ENCODE measurements at regions not wholly inside any gene's neighbourhood (a gene's known extent, or its start where the extent isn't known, plus 50 kb on each side); places are given as distances from the start of the nearest gene placed in this dataset.

GRCh38 chr12:65681226-65681625 is 143.1 kb upstream of the HMGA2 start:
- DNase-seq (ENCODE audit: low read depth, low spot score): no peak
- TF ChIP-seq CTCF (IDR thresholded peaks at IDR 0.05; ENCODE audit: low read depth, low read length): no peak
- no peak overlapping the region for H3K4me3 ChIP-seq (ENCODE audit: low read depth, low read length)
- in situ Hi-C loops (cut with HindIII; ENCODE audit: low sequenced_read_pairs): no loop called here

- in situ Hi-C loops (cut with HindIII; ENCODE audit: low sequenced_read_pairs): no loop called here
- H3K4me3 ChIP-seq (ENCODE audit: low read depth, low read length): no peak overlapping the region
- no peak for TF ChIP-seq CTCF (IDR thresholded peaks at IDR 0.05; ENCODE audit: low read depth, low read length)
- no peak for DNase-seq (ENCODE audit: low read depth, low spot score)
Observed at GRCh38 chr12:65682112-65682511, 142.2 kb upstream of the HMGA2 start.

GRCh38 chr12:65684906-65685305 is 139.4 kb upstream of the HMGA2 start:
- TF ChIP-seq CTCF (IDR thresholded peaks at IDR 0.05; ENCODE audit: low read depth, low read length): no peak
- H3K4me3 ChIP-seq (ENCODE audit: low read depth, low read length): no peak overlapping the region
- in situ Hi-C loops (cut with HindIII; ENCODE audit: low sequenced_read_pairs): no loop called here
- no peak for DNase-seq (ENCODE audit: low read depth, low spot score)

GRCh38 chr12:65685514-65685913 is 138.8 kb upstream of the HMGA2 start:
- in situ Hi-C loops (cut with HindIII; ENCODE audit: low sequenced_read_pairs): no loop called here
- DNase-seq (ENCODE audit: low read depth, low spot score): peak; percentile 44
- TF ChIP-seq CTCF (IDR thresholded peaks at IDR 0.05; ENCODE audit: low read depth, low read length): peak; percentile 61
- no peak overlapping the region for H3K4me3 ChIP-seq (ENCODE audit: low read depth, low read length)

- in situ Hi-C loops (cut with HindIII; ENCODE audit: low sequenced_read_pairs): no loop called here
- no peak for TF ChIP-seq CTCF (IDR thresholded peaks at IDR 0.05; ENCODE audit: low read depth, low read length)
- no peak for DNase-seq (ENCODE audit: low read depth, low spot score)
- H3K4me3 ChIP-seq (ENCODE audit: low read depth, low read length): no peak overlapping the region
Observed at GRCh38 chr12:65689508-65689907, 134.8 kb upstream of the HMGA2 start.

- no peak for TF ChIP-seq CTCF (IDR thresholded peaks at IDR 0.05; ENCODE audit: low read depth, low read length)
- H3K4me3 ChIP-seq (ENCODE audit: low read depth, low read length): no peak overlapping the region
- in situ Hi-C loops (cut with HindIII; ENCODE audit: low sequenced_read_pairs): no loop called here
- DNase-seq (ENCODE audit: low read depth, low spot score): no peak
Observed at GRCh38 chr12:65690477-65690876, 133.8 kb upstream of the HMGA2 start.

- in situ Hi-C loops (cut with HindIII; ENCODE audit: low sequenced_read_pairs): no loop called here
- TF ChIP-seq CTCF (IDR thresholded peaks at IDR 0.05; ENCODE audit: low read depth, low read length): no peak
- no peak for DNase-seq (ENCODE audit: low read depth, low spot score)
- H3K4me3 ChIP-seq (ENCODE audit: low read depth, low read length): no peak overlapping the region
Observed at GRCh38 chr12:65694130-65694529, 130.2 kb upstream of the HMGA2 start.
